GM12872 (cell line): ENCODE measurements at regions not wholly inside any gene's neighbourhood (a gene's known extent, or its start where the extent isn't known, plus 50 kb on each side); places are given as distances from the start of the nearest gene placed in this dataset.

Source experiments
- CTCF ChIP-seq: IDR thresholded peaks from 3 replicates; pipeline ENCODE4 v1.5.1; 2011; ENCODE audit warnings: low read depth, mild to moderate bottlenecking, low read length, moderate library complexity; ENCODE audit not compliant: insufficient read depth

GRCh38 chr1:239723776-239724367 is 337.5 kb downstream of the CHRM3 start:
- TF ChIP-seq CTCF, result no peak

- no peak for TF ChIP-seq CTCF
These were observed 339.0 kb downstream of the CHRM3 start for GRCh38 chr1:239725371-239725770.

GRCh38 chr1:239725933-239726332 is 339.6 kb downstream of the CHRM3 start:
- no peak for TF ChIP-seq CTCF

- TF ChIP-seq CTCF, result no peak
These were observed 344.0 kb downstream of the CHRM3 start for GRCh38 chr1:239730378-239730777.

GRCh38 chr1:239731082-239731748 is 344.8 kb downstream of the CHRM3 start:
- no peak for TF ChIP-seq CTCF

- TF ChIP-seq CTCF, result no peak
These were observed 346.4 kb downstream of the CHRM3 start for GRCh38 chr1:239732770-239733169.

- TF ChIP-seq CTCF, result no peak
These were observed 347.6 kb downstream of the CHRM3 start for GRCh38 chr1:239733995-239734394.
